GM21528 (cell line): ENCODE measurements at regions not wholly inside any gene's neighbourhood (a gene's known extent, or its start where the extent isn't known, plus 50 kb on each side); places are given as distances from the start of the nearest gene placed in this dataset.

Experiments used
- ATAC-seq: cut with Tn5 transposase; IDR thresholded peaks from one replicate; pipeline ENCODE4 v1.9.1; 2021; ENCODE audit warnings: mild to moderate bottlenecking, moderate library complexity; ENCODE audit not compliant: unreplicated experiment, low FRiP score

DNA sequence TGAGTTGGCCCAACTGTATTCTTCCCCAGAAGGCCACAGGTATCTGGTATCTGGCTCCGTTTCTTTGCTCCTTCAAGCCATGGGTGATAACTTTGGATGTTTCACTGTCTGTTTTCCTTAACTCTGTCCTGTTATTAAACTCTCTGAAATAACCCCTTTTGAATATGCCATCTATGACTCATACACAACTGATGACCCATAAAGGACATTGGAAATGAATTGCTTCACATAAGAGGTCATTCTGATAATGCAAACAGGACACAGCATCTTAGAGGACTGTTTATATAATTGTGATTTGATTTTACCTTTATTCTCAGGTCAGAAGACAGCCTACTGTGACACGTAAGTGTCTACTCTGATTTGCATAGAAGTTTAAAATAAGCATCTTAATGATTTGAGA, 227.7 kb downstream of the VEGFC start:
- ATAC-seq: no peak

DNA sequence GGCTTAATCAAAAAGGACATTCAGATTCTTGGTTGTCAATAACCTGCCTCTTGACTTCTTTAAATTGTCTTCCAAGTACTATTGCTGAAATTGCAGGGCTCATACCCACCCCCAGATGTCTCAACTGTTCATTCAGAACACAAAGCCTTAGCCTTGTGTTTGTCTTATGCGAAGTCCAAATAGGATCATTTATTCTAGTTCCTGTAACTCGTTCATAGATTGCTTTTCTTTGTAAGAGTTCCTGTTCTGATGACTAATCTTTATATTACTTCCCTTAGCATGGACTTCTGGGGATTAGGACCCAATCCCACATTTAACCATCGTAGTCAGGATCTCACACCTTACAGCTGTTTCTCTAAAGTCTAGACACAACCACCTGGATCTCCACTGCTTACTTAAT, 226.0 kb downstream of the VEGFC start:
- ATAC-seq: no peak

DNA sequence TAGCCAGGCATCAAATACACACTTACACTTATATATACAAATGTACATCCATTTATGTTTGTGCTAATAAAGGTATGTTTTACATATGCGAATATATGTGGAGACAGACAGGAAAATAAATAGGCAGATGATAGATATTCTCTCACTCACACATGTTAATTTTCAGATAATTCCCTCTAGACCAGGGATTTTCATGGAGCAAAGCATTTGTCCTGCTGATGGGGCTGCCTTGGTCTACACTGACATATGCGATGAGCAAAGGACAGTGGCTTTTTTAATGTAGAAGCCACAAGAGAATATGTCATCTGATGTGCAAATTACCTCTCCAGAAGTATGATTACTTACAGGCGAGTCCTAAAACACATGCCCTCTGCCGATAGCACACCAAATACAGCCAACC, 224.5 kb downstream of the VEGFC start:
- no peak for ATAC-seq

DNA sequence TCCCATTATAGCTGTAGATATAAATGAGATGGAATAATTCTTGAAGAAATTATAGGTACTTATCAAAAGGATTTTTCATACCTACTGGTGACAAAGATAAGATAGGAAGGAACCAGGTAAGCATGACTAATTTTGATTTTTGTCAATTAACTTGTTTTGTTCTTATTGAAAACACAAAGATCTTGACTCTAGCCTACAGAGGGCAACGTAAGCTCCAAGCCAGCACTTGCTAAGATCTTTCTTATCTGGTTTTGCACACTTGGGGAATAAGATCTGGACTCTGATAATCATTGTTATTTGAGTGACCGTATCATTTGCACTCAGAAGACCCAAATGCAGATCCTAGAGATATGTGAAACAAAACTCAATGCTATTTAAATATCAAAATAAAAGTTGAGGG, 223.4 kb downstream of the VEGFC start:
- no peak for ATAC-seq

DNA sequence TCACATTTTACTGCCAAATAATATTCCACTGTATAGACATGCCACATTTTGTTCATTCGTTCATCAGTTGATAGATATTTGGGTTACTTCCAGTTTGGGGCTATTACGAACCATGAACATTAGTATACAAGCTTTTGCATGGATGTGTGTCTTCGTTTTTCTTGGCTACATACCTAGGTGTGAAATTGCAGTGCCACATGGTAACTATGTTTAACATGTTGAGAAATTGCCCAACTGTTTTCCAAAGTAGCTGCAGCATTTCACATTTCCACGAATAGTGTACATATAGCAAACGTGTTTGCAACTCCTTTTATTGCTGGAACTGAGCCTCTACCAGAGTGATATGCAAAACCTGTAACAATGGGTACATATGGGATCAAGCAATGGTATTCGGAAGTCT, 221.5 kb downstream of the VEGFC start:
- no peak for ATAC-seq

DNA sequence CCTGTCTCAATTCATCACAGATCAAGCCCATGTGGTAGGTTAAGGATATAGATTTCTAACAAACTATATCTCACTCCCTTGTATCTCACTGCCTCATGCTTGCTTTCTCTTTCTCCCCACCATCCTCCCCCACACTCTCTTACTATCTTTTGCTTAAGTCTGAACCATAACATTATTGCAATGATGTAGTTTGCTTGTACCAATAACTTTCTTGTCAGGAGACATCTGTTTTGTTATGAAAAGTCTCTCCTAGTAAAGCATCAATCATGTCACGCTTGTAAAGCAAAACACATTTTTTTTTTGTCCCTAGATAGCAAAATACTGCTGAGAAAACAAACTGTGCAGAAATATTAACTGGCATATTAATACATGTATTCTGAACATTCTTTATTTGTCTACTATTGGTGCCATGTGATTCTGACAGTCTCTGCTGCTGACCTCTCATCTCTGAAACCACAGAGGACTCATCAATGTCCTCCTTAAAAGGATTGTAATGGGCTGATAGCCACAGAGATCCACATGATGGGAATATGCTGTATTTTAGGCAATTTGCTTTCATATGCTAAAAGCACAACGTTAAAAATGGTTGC, 217.5 kb downstream of the VEGFC start:
- ATAC-seq: no peak

DNA sequence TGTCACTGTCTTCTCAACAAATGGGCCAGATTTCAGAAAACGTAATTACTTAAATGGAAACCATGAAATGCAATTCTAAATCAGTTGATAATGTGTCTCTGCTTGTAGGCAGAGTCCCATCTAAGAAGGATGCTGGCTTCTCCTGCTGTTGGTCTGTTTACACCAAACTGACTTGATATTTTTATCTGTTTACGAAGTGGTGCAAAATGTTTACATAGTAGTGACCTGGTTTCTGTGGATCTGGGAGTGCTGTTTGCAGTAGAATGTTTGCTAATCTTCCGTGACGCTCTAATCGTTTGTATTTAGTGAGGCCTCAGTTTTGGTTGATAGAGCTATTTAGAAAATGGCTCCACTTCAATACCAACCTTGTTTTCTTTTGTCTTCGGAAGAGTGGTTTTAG, 213.5 kb downstream of the VEGFC start:
- no peak for ATAC-seq

DNA sequence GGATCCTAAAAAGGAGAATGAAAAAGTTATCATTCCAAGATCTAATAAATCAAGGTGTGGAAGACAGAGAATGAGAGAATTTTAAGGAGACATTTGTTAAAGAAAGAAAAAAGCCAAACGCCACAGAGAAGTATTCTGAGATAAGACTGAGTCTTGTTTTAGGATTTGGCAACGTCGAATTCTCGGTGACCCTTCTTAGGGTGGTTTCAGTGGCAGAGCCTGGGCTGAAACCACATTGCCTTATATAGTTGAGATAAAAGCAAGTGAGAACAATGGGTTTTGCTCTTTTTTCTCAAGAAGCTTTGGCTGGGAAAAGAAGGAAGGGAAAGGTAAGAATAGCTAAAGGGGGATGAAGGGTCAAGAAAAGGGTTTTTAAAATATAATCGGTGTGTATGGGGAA, 209.4 kb downstream of the VEGFC start:
- ATAC-seq: no peak

DNA sequence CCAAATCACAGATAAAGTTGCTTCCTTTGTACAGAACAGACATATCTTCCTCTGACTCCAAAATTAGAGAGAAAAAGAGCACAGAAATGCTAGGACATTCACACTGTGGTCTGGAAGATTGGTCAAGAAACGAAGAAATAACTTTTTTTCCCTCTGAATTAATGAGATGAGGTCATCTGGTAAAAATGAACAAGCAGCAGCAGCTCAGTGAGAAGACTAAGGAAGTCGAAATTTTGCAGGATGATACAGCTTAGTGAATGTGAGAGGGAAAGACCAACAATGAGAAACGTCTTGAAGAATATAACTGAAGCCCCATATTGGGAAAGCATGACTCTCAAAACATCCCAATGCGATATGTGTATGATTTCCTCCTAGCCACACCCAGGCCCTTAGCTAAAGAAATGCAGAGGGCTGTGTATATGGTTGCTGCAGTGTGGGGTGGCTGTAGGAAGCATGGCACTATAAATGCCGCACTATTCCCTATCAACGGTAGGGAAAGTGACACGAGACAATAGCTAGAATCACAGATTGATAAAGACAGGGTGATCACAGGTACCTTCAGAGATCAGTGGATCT, 208.6 kb downstream of the VEGFC start:
- ATAC-seq: no peak

DNA sequence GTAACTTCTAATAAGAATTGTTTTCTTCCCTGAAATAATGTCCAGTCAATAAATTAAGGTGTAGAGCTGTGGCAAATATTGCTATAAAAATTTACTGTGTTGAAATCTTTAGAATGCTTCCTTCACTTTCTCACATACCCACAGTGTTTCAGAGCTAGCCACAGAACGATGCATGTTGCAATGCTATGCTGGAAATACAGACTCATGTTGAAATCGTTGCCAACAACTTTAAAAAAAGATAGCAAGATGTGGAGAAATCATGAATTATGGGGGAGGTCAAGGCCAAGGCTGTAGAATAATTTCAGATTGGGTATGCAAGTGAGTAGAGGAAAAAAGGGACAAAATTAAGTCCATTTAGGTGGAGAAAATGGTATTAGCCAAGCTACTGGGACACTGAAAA, 204.8 kb downstream of the VEGFC start:
- no peak for ATAC-seq

DNA sequence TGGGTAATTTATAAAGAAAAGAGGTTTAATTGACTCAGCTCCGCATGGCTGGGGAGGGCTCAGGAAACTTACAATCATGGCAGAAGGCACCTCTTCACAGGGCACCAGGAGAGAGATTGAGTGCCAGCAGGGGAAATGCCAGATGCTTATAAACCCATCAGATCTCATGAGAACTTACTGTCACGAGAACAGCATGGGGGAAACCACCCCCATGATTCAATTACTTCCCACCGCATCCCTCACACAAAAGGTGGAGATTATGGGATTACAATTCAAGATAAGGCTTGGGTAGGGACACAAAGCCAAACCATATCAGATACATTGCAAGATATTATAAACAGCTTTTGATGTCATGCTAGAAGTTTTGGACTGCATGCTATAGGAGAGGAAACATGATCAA, 204.3 kb downstream of the VEGFC start:
- ATAC-seq: no peak

DNA sequence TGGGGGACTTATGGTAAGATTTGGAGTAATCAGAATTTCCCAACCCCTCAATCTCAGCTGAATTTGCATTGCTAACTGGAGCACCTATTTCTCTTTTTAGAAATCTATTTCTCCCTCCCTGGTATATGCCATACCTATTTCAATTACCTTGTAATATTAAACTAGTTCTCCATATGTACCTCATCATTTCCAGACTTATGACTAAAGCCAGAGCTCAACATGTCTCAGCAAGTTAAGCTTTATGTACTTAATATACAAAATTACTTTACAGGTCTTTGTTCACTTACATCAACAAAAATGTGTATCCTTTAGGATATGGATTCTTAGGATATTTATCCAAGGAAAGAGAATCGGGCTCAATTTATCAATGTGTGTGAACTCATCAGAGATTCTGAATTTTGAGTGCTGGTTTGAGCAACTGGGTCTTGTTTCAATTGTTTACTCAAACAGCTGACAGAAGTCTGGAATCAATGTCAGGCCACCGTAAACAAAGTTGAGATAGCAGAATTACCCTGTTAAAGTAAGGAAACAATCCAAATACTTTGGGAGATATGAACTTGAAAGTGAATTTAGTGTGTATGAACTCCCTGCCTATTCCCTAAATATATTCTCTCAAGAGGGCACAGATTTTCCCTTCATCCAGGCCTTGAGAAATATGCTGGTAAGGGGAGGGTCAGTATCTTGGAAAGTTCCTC, 199.6 kb downstream of the VEGFC start:
- no peak for ATAC-seq

DNA sequence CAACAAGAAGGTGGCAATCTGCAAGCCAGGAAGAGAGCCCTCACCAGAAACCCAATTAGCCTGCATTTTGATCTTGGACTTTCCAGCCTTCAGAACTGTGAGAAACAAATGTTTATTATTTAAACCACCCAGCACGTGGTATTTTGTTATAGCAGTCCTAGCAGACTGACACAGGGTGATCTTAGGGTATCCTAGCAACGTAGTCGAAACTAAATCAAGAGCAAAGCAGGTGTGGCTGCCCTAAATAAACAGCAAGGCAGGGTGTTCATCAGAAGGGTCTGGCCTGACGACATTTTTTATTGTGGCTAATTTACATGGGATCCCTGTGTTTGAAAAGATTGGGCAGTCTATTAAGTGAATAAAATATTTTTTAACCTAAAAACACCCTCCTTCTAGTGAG, 198.8 kb downstream of the VEGFC start:
- ATAC-seq: no peak

DNA sequence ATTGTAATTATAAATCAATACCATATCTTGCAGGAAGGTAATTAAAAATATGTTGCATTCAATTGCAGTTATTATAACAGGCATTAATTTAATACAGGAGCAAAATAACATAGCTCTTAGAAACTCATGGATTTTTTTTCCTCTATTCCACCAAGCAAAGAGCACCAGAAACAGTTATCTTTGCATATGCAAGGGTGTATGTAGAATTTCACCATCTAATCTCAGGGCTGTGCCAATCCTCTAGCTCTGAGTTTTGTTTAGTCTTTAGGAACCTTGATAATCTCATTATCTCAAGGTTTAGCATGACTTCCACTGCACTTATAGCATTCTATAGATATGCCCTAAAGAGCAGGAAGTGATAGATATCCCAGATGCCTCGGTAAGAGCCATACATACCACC, 197.5 kb downstream of the VEGFC start:
- ATAC-seq: no peak

DNA sequence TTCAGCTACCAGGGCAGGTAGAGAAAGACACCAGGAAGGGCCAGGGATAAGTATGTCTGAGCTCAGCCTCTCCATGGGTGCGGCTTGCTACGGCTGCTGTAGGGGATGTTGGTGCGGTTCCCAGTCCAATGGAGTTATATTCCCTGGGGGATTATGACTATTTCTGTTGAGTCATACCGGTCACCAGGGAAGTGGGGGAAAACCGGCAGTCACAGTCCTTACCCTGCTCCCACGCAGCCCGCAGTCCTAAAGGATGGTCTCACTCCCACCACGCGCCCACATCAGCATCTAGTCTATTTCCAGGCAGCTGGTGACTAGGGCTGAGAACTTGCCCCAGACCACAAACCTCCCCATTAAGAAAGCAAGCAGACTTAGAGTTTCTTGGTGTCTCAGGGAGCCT, 191.6 kb downstream of the VEGFC start:
- ATAC-seq: no peak

DNA sequence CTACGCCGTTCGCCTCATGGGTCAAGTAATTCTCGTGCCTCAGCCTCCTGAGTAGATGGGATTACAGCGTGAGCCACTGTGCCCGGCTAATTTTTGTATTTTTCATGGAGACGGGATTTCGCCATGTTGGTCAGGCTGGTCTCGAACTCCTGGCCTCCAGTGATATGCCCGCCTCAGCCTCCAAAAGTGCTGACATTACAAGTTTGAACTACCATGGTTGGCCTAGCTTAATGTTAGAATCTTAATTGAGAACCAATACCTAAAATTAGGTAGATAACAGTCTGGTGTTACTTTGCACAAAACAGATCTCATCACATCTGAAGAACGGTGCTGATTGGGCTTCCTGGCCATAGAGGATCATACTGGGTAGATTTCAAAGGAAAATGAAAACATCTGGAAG, 184.9 kb downstream of the VEGFC start:
- no peak for ATAC-seq

DNA sequence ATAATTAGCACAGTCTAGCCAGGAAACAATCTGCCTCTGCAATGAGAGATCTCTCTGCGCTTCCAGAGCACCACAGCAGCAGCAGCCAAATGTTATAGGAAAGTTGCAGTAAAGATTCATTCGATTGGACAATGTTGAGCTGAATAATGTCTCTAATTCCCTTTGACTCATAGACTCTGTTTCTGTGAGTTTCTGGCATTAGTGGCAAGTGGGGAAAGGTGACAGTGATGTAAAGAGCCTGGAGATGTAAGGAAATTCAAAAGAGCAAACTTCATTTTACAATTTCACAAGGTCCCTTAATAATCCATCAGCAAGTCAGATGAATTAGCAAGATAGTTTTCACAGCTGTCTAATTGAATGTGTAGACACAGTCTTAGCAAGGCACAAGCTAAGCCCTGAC, 184.4 kb downstream of the VEGFC start:
- no peak for ATAC-seq

DNA sequence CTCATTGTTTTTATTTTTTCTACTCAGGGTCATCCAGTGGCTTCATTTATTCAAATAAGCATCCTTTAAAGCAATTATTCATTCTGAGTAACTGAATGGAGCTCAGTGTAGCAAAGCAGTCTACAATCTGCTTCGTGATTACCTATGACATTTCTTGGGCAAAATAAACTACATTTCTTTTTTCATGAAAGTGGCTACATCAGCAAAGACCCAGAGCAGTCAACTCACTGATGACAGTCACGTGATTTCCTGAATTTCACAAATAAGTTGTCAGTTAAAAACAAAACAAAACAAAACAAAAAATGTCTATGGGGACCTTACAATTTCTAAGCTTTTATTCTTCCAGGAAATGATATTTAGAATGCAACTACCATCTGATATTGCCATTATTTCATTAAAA, 182.1 kb downstream of the VEGFC start:
- no peak for ATAC-seq

DNA sequence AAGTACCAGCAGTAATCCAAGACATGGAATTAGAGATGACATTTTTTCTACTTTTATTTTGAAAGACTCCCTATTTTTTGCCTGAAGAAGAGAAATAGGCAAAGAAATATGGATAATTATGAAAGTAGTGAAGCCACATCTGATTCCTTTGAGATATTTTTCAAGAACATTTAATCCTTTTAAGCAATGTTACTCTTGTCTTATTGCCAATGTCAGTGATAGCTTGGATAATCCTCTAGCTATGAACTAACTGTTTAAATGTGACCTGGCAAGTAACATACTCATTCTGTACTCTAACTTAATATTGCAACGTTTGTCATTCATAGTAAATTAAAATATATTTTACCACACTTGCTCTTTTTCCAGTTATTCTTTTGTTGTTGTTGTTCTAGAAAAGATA, 181.3 kb downstream of the VEGFC start:
- ATAC-seq: no peak

DNA sequence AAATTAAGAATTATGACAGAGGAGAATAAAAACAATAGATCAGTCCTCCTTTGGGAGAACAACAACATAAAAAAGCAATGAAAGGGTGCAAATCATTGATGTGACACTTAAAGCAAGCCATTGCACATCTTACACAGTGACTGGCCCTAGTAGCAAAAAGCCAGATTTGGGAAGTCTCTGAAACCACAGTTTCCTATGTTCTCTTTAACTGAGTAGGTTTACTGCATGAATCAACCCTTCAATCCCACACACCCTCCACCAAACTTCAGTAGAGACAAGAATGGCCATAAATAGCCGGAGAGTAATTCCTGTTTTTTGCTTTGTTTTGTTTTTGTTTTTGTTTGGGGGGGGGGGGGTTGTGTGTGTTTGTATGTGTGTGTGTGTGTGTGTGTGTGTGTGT, 180.8 kb downstream of the VEGFC start:
- no peak for ATAC-seq

DNA sequence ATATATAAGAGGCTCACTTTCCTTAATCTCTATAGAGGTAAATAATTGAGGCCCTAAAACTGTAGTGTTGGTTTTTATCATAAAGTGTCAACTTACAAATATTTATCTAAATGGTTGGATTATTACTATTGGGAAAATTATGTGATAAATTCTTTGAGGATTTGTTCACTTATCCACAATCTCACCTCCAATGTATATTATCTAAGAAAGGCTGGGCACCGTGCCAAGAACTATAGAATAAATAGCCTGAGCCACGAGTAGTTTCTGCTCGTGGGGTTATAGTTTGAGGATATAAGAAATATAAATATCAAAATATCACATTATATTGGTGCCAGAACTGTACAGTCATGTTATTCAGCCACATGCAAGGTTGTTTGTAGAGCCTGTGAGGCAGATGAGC, 177.9 kb downstream of the VEGFC start:
- ATAC-seq: no peak

DNA sequence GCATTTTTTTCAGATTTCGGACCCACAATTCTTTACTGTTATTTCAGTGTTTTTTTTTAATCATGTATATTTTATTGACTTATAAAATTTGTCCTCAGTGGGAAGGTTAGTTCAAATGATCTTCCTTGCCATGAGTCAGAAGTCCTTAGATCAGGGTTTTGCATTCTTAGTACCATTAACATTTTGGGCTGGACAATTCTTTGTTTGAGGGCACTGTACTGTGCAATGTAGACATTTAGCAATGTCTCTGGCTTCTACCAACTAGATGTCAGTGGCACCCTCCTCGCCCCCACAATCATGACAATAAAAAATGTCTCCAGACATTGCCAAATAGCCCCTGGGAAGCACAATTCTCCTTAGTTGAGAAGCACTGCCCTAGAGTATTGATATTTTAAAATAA, 176.6 kb downstream of the VEGFC start:
- ATAC-seq: no peak
